ENCODE measurements at regions not wholly inside any gene's neighbourhood (a gene's known extent, or its start where the extent isn't known, plus 50 kb on each side); places are given as distances from the start of the nearest gene placed in this dataset.

GRCh38 chr5:153151558-153151957 is 338.9 kb upstream of the GRIA1 start:
- TF ChIP-seq NCOA1 (CRISPR knock-in tag; IDR thresholded peaks at IDR 0.05) (no peak), GTF2F1 (IDR thresholded peaks at IDR 0.05; ENCODE audit: low read length) (no peak), ZXDC (CRISPR knock-in tag; IDR thresholded peaks at IDR 0.05) (no peak), ZNF432 (CRISPR knock-in tag; IDR thresholded peaks at IDR 0.05; ENCODE audit: borderline replicate concordance) (no peak), RAD21 (CRISPR knock-in tag; IDR thresholded peaks at IDR 0.05) (no peak), MLLT10 (CRISPR knock-in tag; IDR thresholded peaks at IDR 0.05) (no peak), NR2F2 (IDR thresholded peaks at IDR 0.05; ENCODE audit: borderline replicate concordance, low read depth) (no peak), TAF1 (CRISPR knock-in tag; IDR thresholded peaks at IDR 0.05) (no peak), ZNF253 (CRISPR knock-in tag; IDR thresholded peaks at IDR 0.05; ENCODE audit: borderline replicate concordance) (no peak)
